Liver (tissue), 8 donors: ENCODE measurements at regions not wholly inside any gene's neighbourhood (a gene's known extent, or its start where the extent isn't known, plus 50 kb on each side); places are given as distances from the start of the nearest gene placed in this dataset.

Source experiments
- DNase-seq: peaks from one replicate; pipeline ENCODE4 v3.0.0-alpha.2; 2017; ENCODE audit warnings: low spot score
- H3K27ac ChIP-seq, 2 donors: one replicate each; pipeline ENCODE4 v1.7.0; 2013; ENCODE audit warnings: inconsistent platforms in 2 of 2, low read length in 2 of 2, control low read depth in 1 of 2, low read depth in 1 of 2, mild to moderate bottlenecking in 1 of 2
- H3K27me3 ChIP-seq, 4 donors: one replicate each; pipeline versions ENCODE4 v1.6.1 to v1.7.0; 2013; ENCODE audit warnings: low read length in 3 of 4, inconsistent platforms in 1 of 4, mild to moderate bottlenecking in 1 of 4, moderate library complexity in 1 of 4; ENCODE audit not compliant: control insufficient read depth in 4 of 4, insufficient read depth in 4 of 4
- H3K36me3 ChIP-seq, 4 donors: one replicate each; pipeline versions ENCODE4 v1.6.1 to v1.7.0; 2013; ENCODE audit warnings: low read length in 3 of 4, mild to moderate bottlenecking in 3 of 4, low read depth in 1 of 4, moderate library complexity in 1 of 4; ENCODE audit not compliant: control insufficient read depth in 4 of 4, insufficient read depth in 3 of 4
- H3K4me1 ChIP-seq, 4 donors: one replicate each; pipeline versions ENCODE4 v1.6.1 to v1.7.0; 2013; ENCODE audit warnings: low read length in 3 of 4, mild to moderate bottlenecking in 3 of 4, moderate library complexity in 1 of 4; ENCODE audit not compliant: control insufficient read depth in 4 of 4, insufficient read depth in 4 of 4
- H3K4me3 ChIP-seq, 3 donors: one replicate each; pipeline versions ENCODE4 v1.6.1 to v1.7.0; 2013; ENCODE audit warnings: low read length in 3 of 3, control low read depth in 1 of 3, low read depth in 1 of 3, mild to moderate bottlenecking in 1 of 3
- H3K9ac ChIP-seq, 2 donors: one replicate each; pipeline ENCODE4 v1.7.0; 2013; ENCODE audit warnings: low read length in 2 of 2, mild to moderate bottlenecking in 2 of 2, moderate library complexity in 2 of 2, control low read depth in 1 of 2, low read depth in 1 of 2
- H3K9me3 ChIP-seq, 4 donors: one replicate each; pipeline versions ENCODE4 v1.6.1 to v1.7.0; 2013; ENCODE audit warnings: low read length in 3 of 4; ENCODE audit not compliant: control insufficient read depth in 4 of 4
- CTCF ChIP-seq: fragments of 150-350 bp; IDR thresholded peaks from 2 replicates; pipeline ENCODE4 v1.5.1; 2017; ENCODE audit warnings: improper control_type of control experiment, low read depth, low read length; ENCODE audit not compliant: missing input control
- EGR1 ChIP-seq, 2 donors: IDR thresholded peaks; 2 replicates each; pipeline ENCODE4 v1.6.1; 2016 to 2018; ENCODE audit warnings: antibody characterized with exemption in 2 of 2, low read depth in 2 of 2
- FOXA1 ChIP-seq: IDR thresholded peaks from 2 replicates; pipeline ENCODE4 v1.6.1; 2016; ENCODE audit warnings: antibody characterized with exemption
- FOXA2 ChIP-seq: IDR thresholded peaks from 2 replicates; pipeline ENCODE4 v1.6.1; 2016; ENCODE audit warnings: antibody characterized with exemption
- GABPA ChIP-seq, 2 donors: IDR thresholded peaks in 1 of 2; conservative IDR thresholded peaks in 1 of 2; 2 replicates each; pipeline ENCODE4 v1.6.1; 2016; ENCODE audit warnings: antibody characterized with exemption in 2 of 2, mild to moderate bottlenecking in 1 of 2, moderate library complexity in 1 of 2
- HNF4A ChIP-seq, 2 donors: conservative IDR thresholded peaks; 2 replicates each; pipeline ENCODE4 v1.6.1; 2016; ENCODE audit warnings: antibody characterized with exemption in 2 of 2, mild to moderate bottlenecking in 2 of 2
- HNF4G ChIP-seq: IDR thresholded peaks from 2 replicates; pipeline ENCODE4 v1.6.1; 2016; ENCODE audit warnings: antibody characterized with exemption
- JUND ChIP-seq, 2 donors: IDR thresholded peaks; 2 replicates each; pipeline ENCODE4 v1.6.1; 2016; ENCODE audit warnings: antibody characterized with exemption in 2 of 2
- MAX ChIP-seq: IDR thresholded peaks from 2 replicates; pipeline ENCODE4 v1.6.1; 2016; ENCODE audit warnings: antibody characterized with exemption
- NR2F2 ChIP-seq: IDR thresholded peaks from 2 replicates; pipeline ENCODE4 v1.6.1; 2016; ENCODE audit warnings: antibody characterized with exemption
- RAD21 ChIP-seq, 2 donors: IDR thresholded peaks; 2 replicates each; pipeline ENCODE4 v1.6.1; 2016; ENCODE audit warnings: antibody characterized with exemption in 2 of 2, mild to moderate bottlenecking in 2 of 2
- RXRA ChIP-seq, 2 donors: IDR thresholded peaks; 2 replicates each; pipeline ENCODE4 v1.6.1; 2017 to 2018; ENCODE audit warnings: antibody characterized with exemption in 2 of 2, mild to moderate bottlenecking in 1 of 2
- SP1 ChIP-seq: IDR thresholded peaks from 2 replicates; pipeline ENCODE4 v1.6.1; 2018; ENCODE audit warnings: antibody characterized with exemption, mild to moderate bottlenecking
- TAF1 ChIP-seq: conservative IDR thresholded peaks from 2 replicates; pipeline ENCODE4 v1.6.1; 2016; ENCODE audit warnings: antibody characterized with exemption, mild to moderate bottlenecking
- YY1 ChIP-seq: IDR thresholded peaks from 2 replicates; pipeline ENCODE4 v1.6.1; 2016; ENCODE audit warnings: antibody characterized with exemption, mild to moderate bottlenecking
- WGBS: extraction: QIAGEN DNeasy Blood & Tissue Kit; methylation state at CpG from one replicate; pipeline ENCODE4 v1.1.7; 2013; 5-methylcytosine and 5-hydroxymethylcytosine counted together
- TF ChIP-seq, protein P1 (sequence below): IDR thresholded peaks from 2 replicates; pipeline ENCODE4 v1.6.1; 2016; ENCODE audit warnings: antibody characterized with exemption
- donor health status: healthy.
- donor health status: healthy.
- donor health status: healthy.
- donor health status: healthy.
- donor health status: healthy.

GRCh38 chr17:69773081-69773480 is 301.9 kb upstream of the KCNJ16 start:
- Histone ChIP-seq H3K4me3 (no peak overlapping the region), H3K4me1 (no peaks in the 10 kb centered on the region), H3K9me3 (no peaks in the 10 kb centered on the region), H3K27ac (no peak overlapping the region), H3K36me3 (no peaks in the 10 kb centered on the region), H3K9ac (no peak overlapping the region), H3K27me3 (no peaks in the 10 kb centered on the region)
- TF ChIP-seq HNF4A (conservative IDR thresholded peaks at IDR 0.05) (no peak), EGR1 (IDR thresholded peaks at IDR 0.05; ENCODE audit: low read depth in 2 of 2) (no peak), FOXA1 (no peak), SP1 (no peak), TAF1 (no peak), RXRA (IDR thresholded peaks at IDR 0.05) (no peak)
- no peak for DNase-seq
- WGBS: 83% methylated on average over 3 of the region's 3 CpGs

- no peak overlapping the region for H3K4me3 ChIP-seq
- H3K9ac ChIP-seq: no peak overlapping the region
- H3K27ac ChIP-seq: no peak overlapping the region
- no peak for DNase-seq
- H3K36me3 ChIP-seq: no peaks in the 10 kb centered on the region
- 69% methylated on average over 8 of the region's 8 CpGs for WGBS
- H3K9me3 ChIP-seq: peaks cover 0 to 5% (median 0%) of the 10 kb centered on the region in 4 donors
- peaks cover 0 to 3% (median 0%) of the 10 kb centered on the region in 4 donors for H3K27me3 ChIP-seq
- H3K4me1 ChIP-seq: no peaks in the 10 kb centered on the region
- TF ChIP-seq NR2F2: no peak
- no peak for TF ChIP-seq MAX
- no peak for TF ChIP-seq HNF4G
- TF ChIP-seq RAD21 (IDR thresholded peaks at IDR 0.05): no peak
- no peak for TF ChIP-seq CTCF
- TF ChIP-seq FOXA1: no peak
- no peak for TF ChIP-seq YY1
- TF ChIP-seq RXRA (IDR thresholded peaks at IDR 0.05): no peak
- TF ChIP-seq, protein P1, sequence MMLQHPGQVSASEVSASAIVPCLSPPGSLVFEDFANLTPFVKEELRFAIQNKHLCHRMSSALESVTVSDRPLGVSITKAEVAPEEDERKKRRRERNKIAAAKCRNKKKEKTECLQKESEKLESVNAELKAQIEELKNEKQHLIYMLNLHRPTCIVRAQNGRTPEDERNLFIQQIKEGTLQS: no peak
- no peak for TF ChIP-seq FOXA2
- no peak for TF ChIP-seq GABPA (IDR thresholded peaks at IDR 0.05 in 1 of 2, conservative IDR thresholded peaks at IDR 0.05 in 1 of 2)
- no peak for TF ChIP-seq TAF1
- no peak for TF ChIP-seq JUND (IDR thresholded peaks at IDR 0.05)
- no peak for TF ChIP-seq HNF4A (conservative IDR thresholded peaks at IDR 0.05)
- no peak for TF ChIP-seq SP1
Measured at GRCh38 chr17:69779378-69780214, 295.4 kb upstream of the KCNJ16 start.

DNA sequence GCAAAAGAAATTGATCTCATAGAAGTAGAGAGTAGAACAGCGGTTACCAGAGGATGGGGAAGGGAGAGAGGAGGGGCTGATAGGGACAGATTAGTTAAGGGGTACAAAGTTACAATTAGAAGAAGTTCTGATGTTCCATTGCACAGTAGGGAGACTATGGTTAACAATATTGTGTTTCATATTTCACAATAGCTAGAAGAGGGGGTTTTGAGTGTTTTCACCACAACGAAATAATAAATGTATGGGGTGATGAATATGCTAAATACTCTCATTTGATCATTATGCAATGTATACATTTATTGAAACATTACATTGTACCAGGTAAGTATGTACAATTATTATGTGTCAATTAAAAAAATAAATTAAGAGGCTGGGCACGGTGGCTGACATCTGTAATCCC is 291.2 kb upstream of the KCNJ16 start:
- H3K4me3 ChIP-seq: no peak overlapping the region
- TF ChIP-seq RXRA (IDR thresholded peaks at IDR 0.05): no peak
- TF ChIP-seq YY1: no peak
- TF ChIP-seq, protein P1: no peak
- no peak for TF ChIP-seq EGR1 (IDR thresholded peaks at IDR 0.05; ENCODE audit: low read depth in 2 of 2)
- peaks cover 0 to 5% (median 0%) of the 10 kb centered on the region in 4 donors for H3K9me3 ChIP-seq
- no peaks in the 10 kb centered on the region for H3K36me3 ChIP-seq
- DNase-seq: no peak
- no peaks in the 10 kb centered on the region for H3K4me1 ChIP-seq
- WGBS: 78% methylated on average over 3 of the region's 3 CpGs
- H3K27me3 ChIP-seq: peaks cover 0 to 3% (median 0%) of the 10 kb centered on the region in 4 donors
- H3K27ac ChIP-seq: no peak overlapping the region
- H3K9ac ChIP-seq: no peak overlapping the region
